ENCODE measurements at regions not wholly inside any gene's neighbourhood (a gene's known extent, or its start where the extent isn't known, plus 50 kb on each side); places are given as distances from the start of the nearest gene placed in this dataset.

- Histone ChIP-seq H3K23me2 (ENCODE audit: insufficient read length, low read depth, low read length, poor library complexity, severe bottlenecking) (no peaks in the 10 kb centered on the region), H3K18ac (ENCODE audit: insufficient read length, low read depth, low read length) (no peak overlapping the region), H4K20me1 (ENCODE audit: control insufficient read depth, insufficient read depth, insufficient read length) (no peaks in the 10 kb centered on the region), H3K23ac (ENCODE audit: insufficient read length, low read depth, low read length) (no peak overlapping the region), H4K5ac (ENCODE audit: insufficient read length, low read depth, low read length) (no peak overlapping the region), H3K9me3 (ENCODE audit: control insufficient read depth, low read depth, low read length) (no peaks in the 10 kb centered on the region), H2BK20ac (ENCODE audit: low read depth, low read length, poor library complexity, severe bottlenecking) (no peak overlapping the region), H2BK5ac (ENCODE audit: insufficient read length, low read length) (no peak overlapping the region), H2AFZ (ENCODE audit: low read length) (no peak overlapping the region), H3K4me1 (ENCODE audit: insufficient read depth, low read length) (no peaks in the 10 kb centered on the region; the same call in 1 of the 2 replicates), H2BK15ac (ENCODE audit: low read depth, low read length) (no peak overlapping the region), H4K91ac (ENCODE audit: insufficient read length, low read depth, low read length) (no peak overlapping the region), H4K8ac (replicated peaks; ENCODE audit: insufficient read length, low read depth, low read length) (no peak overlapping the region), H3K27me3 (ENCODE audit: insufficient read depth, low read length) (no peaks in the 10 kb centered on the region), H3K4me2 (ENCODE audit: insufficient read depth, insufficient read length, low read length) (no peak overlapping the region), H3K4ac (ENCODE audit: low read depth, low read length) (no peak overlapping the region), H3K56ac (ENCODE audit: insufficient read length, low read depth, low read length) (no peak overlapping the region), H3K14ac (ENCODE audit: insufficient read depth, low read length) (no peak overlapping the region), H2AK5ac (ENCODE audit: insufficient read length, low read length) (no peak overlapping the region), H3K79me1 (ENCODE audit: insufficient read depth, low read depth, low read length, poor library complexity, severe bottlenecking) (no peaks in the 10 kb centered on the region), H3K9ac (ENCODE audit: extremely low read depth, insufficient read length, low read length) (no peak overlapping the region), H2BK120ac (ENCODE audit: low read depth, low read length, poor library complexity, severe bottlenecking) (no peak overlapping the region), H3K79me2 (ENCODE audit: insufficient read depth, low read length) (no peaks in the 10 kb centered on the region), H3K27ac (ENCODE audit: insufficient read length, low read depth, low read length) (no peak overlapping the region), H2BK12ac (ENCODE audit: insufficient read length, low read depth, low read length) (no peak overlapping the region), H3T11ph (ENCODE audit: low read length) (no peak overlapping the region)
- peaks cover 7 to 10% of the 10 kb centered on the region in 2 experiments for H3K4me1 Mint-ChIP-seq
- no peaks in the 10 kb centered on the region; a peak in 1 of 7 replicates for H3K36me3 Mint-ChIP-seq (ENCODE audit: insufficient read depth in 1 of 3, low read depth in 3 of 3)
- H3K4me3 Mint-ChIP-seq = no peak overlapping the region
- no peaks in the 10 kb centered on the region for H3K27me3 Mint-ChIP-seq (ENCODE audit: low read depth)
- TF ChIP-seq, protein P1, sequence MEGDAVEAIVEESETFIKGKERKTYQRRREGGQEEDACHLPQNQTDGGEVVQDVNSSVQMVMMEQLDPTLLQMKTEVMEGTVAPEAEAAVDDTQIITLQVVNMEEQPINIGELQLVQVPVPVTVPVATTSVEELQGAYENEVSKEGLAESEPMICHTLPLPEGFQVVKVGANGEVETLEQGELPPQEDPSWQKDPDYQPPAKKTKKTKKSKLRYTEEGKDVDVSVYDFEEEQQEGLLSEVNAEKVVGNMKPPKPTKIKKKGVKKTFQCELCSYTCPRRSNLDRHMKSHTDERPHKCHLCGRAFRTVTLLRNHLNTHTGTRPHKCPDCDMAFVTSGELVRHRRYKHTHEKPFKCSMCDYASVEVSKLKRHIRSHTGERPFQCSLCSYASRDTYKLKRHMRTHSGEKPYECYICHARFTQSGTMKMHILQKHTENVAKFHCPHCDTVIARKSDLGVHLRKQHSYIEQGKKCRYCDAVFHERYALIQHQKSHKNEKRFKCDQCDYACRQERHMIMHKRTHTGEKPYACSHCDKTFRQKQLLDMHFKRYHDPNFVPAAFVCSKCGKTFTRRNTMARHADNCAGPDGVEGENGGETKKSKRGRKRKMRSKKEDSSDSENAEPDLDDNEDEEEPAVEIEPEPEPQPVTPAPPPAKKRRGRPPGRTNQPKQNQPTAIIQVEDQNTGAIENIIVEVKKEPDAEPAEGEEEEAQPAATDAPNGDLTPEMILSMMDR (conservative IDR thresholded peaks at IDR 0.05) = peak; percentile 90
- peak; percentile 80 for DNase-seq
- H3K9me3 Mint-ChIP-seq = peaks cover 0 to 3% of the 10 kb centered on the region in 2 experiments; a peak in 1 of 5 replicates
- no peak overlapping the region for H3K27ac Mint-ChIP-seq
- no CpG with 5 or more reads among the region's 12 CpGs for WGBS (ENCODE audit: extremely low coverage, insufficient read length, low lambda C conversion rate)
Observed at GRCh38 chr3:112734736-112735350, 93.9 kb upstream of the CCDC80 start.

All from H9 (cell line).